UCSD-AML1 (cell line): ENCODE measurements at regions not wholly inside any gene's neighbourhood (a gene's known extent, or its start where the extent isn't known, plus 50 kb on each side); places are given as distances from the start of the nearest gene placed in this dataset.
"Not testable (repeated sequence)": the region's sequence is repeated elsewhere in the genome, so short reads cannot be mapped to it uniquely, and the experiment has no call there.

Experiments used
- DNase-seq: peaks from one replicate; lab custom pipeline; 2025; ENCODE audit not compliant: unreplicated experiment; lab: John Stamatoyannopoulos, UW

DNA sequence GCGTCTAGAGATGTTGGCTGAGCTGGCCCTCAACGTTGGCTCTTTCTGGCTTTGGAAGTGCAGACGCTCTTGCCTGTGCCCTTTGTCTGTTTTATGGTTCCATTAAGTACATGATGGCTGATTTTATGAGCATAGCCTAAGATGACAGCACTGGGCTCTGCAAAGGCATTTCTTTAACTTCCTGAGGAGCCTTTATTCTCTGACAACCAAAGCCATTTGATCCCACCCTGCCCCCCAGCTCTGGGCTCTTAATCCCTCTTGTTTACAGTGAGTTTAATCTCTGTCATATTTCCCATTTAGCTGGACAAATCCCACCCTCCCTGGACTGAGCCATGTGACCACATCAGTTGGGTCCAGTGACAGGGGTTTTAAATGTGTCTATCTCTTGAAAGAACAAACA, 195.9 kb downstream of the ACKR3 start:
- DNase-seq, result no peak

GRCh38 chr2:236766850-236767249, 197.2 kb downstream of the ACKR3 start:
- DNase-seq, result no peak

- DNase-seq, result no peak
These were observed 198.3 kb downstream of the ACKR3 start for GRCh38 chr2:236767941-236768340.

DNA sequence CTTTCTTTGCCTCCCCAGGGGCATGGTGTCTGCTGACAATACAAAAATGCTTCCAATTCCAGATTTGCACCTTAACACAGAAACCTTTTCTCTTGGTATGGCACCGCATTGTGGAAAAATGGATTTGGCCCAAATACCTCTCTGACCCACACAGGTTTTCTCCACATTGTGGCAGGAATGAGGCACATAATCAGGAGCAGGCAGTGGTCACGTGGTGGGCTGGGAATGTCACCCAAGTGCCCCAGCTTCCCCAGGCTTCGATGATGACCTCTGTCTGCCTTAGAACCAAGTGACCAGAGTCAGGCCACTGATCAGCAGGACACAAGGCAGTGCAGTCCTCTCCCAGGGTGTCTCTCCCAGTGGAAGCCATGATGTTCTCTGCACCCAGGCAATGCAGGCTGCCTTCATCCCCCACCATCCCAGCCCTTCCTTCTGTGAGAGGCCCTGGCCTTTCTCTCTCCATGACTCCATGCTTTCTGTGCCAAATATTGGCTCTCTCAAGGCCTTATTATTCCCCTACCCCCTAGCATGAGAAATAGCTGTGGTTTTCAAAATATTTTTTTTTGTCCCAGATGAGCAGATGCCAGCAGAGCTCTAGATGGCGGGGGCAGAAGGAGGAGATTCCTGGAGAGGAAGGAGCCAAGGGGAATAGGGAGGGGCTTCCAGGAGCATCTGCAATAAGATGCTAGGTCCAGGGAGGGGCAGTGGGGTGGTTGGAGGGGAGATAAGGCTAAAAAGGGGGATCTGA, 198.9 kb downstream of the ACKR3 start:
- no peak for DNase-seq

GRCh38 chr2:236769981-236770671, 200.5 kb downstream of the ACKR3 start:
- DNase-seq, result no peak

GRCh38 chr2:236772220-236772837, 202.7 kb downstream of the ACKR3 start:
- no peak for DNase-seq

- DNase-seq, result no peak
These were observed 203.6 kb downstream of the ACKR3 start for GRCh38 chr2:236773206-236773605.

DNA sequence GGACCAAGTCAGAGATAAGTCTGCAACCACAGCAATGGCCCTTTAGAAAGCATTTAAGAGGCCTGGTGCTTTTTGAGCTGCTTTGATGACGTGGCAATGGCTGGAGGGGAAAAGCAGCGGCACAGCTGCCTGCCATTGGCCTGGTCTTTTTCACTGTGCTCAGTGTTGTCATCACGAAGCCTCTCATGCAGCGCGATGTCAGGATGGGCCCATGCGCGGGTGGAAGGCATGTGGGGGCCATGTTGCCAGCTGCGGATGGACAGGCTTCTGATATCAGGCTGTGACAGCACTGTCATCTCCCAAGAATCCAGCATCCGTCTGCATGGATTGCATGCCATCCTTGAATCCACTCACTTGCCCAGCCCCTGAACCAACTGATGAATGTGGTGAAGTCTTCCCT, 204.5 kb downstream of the ACKR3 start:
- no peak for DNase-seq

DNA sequence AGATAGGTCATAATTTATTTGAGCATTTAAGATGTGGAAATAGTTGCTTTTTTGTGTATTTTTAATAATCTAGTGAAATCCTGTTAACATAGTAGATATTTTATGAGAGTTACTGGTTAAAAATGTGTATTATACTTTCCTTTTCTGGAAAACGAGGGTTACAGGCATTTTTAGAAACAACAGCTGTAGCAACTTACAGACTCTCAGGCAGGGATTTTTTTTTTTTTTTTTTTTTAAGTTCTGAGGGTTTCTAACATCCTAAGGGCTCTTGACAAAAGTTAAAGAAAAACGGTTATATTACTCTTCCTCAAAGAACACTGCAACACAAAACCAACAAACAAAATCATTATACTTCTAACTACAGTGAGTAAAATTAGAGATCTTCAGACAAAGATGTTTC, 205.9 kb downstream of the ACKR3 start:
- DNase-seq, result no peak

GRCh38 chr2:236776206-236776605, 206.6 kb downstream of the ACKR3 start:
- no peak for DNase-seq

GRCh38 chr2:236776695-236777251, 207.1 kb downstream of the ACKR3 start:
- DNase-seq, result no peak

GRCh38 chr2:236777408-236777807, 207.8 kb downstream of the ACKR3 start:
- DNase-seq, result no peak

DNA sequence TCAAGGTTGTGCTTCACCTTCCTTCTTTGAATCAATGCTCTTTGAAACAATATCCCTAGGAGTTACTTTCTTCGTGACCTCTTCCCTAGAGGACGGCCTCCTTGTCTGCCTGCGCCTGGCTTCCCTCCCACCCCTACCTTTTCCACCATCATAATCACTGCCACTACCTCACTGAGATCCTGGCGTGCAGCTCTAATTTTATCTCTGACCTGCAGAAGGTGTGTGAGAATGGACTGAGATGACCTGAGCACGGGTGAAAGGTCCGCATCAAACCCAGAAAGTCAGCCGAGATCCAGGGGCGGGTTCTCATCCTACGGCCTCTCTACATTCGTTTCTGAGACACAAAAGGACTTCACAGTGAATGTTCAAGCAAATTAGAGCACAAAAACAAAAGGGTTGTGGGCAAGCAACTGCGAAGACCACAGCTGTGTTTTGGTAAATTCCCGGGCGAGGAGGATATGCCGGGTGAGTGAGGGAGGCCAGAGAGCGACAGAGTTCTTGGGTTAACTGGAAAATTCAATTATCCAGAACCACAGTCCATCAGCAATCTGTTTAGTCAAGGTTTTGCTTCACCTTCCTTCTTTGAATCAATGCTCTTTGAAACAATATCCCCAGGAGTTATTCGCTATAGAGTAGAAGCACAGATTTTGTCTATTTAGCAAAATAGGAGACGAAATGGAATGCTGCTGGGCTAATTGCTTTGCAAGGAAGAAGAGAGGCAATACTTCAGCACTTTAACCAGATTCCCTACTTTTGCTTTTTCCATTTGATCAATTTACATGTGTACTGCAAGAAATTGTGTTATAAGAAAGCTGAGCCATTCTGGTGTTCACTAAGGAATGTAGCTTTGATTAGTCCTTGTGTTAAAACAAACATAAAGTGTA, 212.6 kb downstream of the ACKR3 start:
- DNase-seq, result no peak

DNA sequence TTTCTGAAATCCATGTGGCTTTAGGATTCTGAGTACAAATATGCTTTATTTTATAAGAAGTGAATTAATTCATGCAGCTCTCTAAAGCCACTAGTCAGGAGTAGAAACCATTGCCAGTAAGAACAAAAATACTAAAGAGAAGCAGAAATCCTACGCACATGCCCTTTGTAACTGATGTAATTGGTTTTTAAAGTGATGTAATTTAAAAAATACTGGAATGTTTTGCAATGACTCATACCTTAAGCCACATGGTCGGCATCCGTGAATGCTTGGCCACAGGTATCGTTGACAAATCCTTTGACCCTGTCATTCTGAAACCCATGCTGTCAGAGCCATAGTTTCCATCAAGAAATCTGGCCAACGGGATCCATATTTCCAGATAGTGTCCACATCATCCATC, 213.3 kb downstream of the ACKR3 start:
- DNase-seq, result no peak

DNA sequence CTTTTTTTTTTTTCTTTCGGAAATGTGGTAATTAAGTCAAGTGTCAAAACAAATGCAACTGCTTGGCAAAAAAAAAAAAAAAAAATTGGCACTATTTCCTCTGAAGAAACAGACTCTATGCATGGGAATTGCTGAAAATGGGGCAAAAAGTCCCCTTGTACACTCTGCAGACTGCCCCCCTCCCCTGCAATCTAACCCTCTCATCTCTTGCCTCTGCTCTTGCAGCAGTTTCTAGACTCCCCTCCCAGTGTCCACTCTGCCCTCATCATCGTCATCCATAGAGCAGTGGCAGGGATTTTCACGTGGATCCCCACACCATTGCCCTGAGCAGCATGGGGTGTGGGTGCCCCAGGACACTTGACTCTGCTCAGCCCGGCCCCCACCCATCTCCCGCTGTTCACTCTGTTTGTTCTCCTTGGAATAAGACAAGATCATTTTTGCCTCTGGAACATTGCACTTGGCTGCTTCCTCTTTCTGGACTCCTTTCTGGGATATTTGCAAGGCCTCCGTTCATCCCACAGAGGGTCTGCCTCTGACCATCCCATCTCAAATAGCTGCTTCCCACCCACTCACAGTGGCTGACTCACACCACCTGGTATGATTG, 213.9 kb downstream of the ACKR3 start:
- no peak for DNase-seq

GRCh38 chr2:236785611-236786057, 216.0 kb downstream of the ACKR3 start:
- no peak for DNase-seq

GRCh38 chr2:236786751-236787150, 217.1 kb downstream of the ACKR3 start:
- no peak for DNase-seq

DNA sequence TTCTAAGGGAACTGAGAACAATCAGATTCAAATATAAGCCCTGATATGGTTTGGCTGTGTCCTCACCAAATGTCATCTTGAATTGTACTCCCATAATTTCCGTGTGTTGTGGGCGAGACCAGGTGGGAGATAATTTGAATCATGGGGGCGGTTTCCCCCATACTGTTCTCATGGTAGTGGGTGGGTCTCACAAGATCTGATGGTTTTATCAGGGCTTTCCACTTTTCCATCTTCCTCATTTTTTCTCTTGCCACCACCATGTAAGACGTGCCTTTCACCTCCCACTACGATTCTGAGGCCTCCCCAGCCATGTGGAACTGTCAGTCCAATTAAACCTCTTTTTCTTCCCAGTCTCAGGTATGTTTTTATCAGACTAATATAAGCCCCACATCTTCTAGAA, 217.8 kb downstream of the ACKR3 start:
- DNase-seq, result not testable (repeated sequence)

- no peak for DNase-seq
These were observed 218.3 kb downstream of the ACKR3 start for GRCh38 chr2:236787885-236788284.

DNA sequence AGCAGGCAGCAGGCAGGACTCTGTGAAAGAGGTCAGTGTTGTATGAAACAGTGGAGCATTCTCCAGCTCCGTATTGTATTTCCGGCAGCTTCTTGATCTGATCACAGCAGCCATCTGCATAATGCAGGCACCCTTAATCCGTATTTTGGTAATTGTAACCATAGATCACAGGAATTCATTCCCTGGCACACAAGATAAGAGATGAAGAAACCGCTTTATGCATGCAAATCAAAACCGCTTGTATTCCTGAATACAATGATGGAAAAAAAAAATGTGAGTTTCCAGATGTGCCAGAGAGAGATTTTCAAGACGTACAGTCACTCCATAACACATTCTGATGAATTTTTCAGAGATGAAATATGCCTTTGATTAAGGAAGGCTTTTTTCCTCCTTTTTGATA, 221.3 kb downstream of the ACKR3 start:
- DNase-seq, result no peak
